Osteoblast (primary cell): ENCODE measurements at regions not wholly inside any gene's neighbourhood (a gene's known extent, or its start where the extent isn't known, plus 50 kb on each side); places are given as distances from the start of the nearest gene placed in this dataset.

Source experiments
- DNase-seq: peaks from one replicate; pipeline ENCODE4 v3.0.0; 2011; ENCODE audit warnings: low spot score, mixed read lengths; ENCODE audit not compliant: insufficient read length; ENCODE audit errors: missing footprints
- H2AFZ ChIP-seq: 2 replicates; pipeline ENCODE4 v1.6.0; 2011; ENCODE audit warnings: mild to moderate bottlenecking, low read length
- H3K27ac ChIP-seq: 2 replicates; pipeline ENCODE4 v1.5.1; 2011; ENCODE audit warnings: mild to moderate bottlenecking, low read depth, low read length, moderate library complexity
- H3K27me3 ChIP-seq: 2 replicates; pipeline ENCODE4 v1.6.0; 2012; ENCODE audit warnings: mild to moderate bottlenecking, control low read depth, inconsistent platforms, low read length, moderate library complexity; ENCODE audit not compliant: insufficient read depth
- H3K36me3 ChIP-seq: 2 replicates; pipeline ENCODE4 v1.5.1; 2011; ENCODE audit warnings: mild to moderate bottlenecking, low read length, control low read depth, moderate library complexity; ENCODE audit not compliant: insufficient read depth
- H3K4me1 ChIP-seq: 2 replicates; pipeline ENCODE4 v1.5.1; 2011; ENCODE audit warnings: mild to moderate bottlenecking, low read length, control low read depth, moderate library complexity; ENCODE audit not compliant: insufficient read depth
- H3K4me2 ChIP-seq: 2 replicates; pipeline ENCODE4 v1.6.0; 2011; ENCODE audit warnings: mild to moderate bottlenecking, low read length; ENCODE audit not compliant: insufficient read depth
- H3K4me3 ChIP-seq: fragments of 200-600 bp; sonication (generic); 3 replicates; pipeline ENCODE4 v1.5.1; 2012; ENCODE audit warnings: mild to moderate bottlenecking, low read length, inconsistent platforms; ENCODE audit not compliant: insufficient read depth
- H3K79me2 ChIP-seq: 2 replicates; pipeline ENCODE4 v1.6.0; 2012; ENCODE audit warnings: mild to moderate bottlenecking, low read length, control low read depth, inconsistent platforms; ENCODE audit not compliant: insufficient read depth
- H3K9me3 ChIP-seq: 2 replicates; pipeline ENCODE4 v1.5.1; 2011; ENCODE audit warnings: low read depth, low read length, control low read depth
- H4K20me1 ChIP-seq: 2 replicates; pipeline ENCODE4 v1.6.0; 2012; ENCODE audit warnings: mild to moderate bottlenecking, low read length, control low read depth; ENCODE audit not compliant: insufficient read depth
- CTCF ChIP-seq: IDR thresholded peaks from 2 replicates; pipeline ENCODE4 v1.5.1; 2011; ENCODE audit warnings: mild to moderate bottlenecking, low read depth, low read length, moderate library complexity; ENCODE audit errors: extremely low read depth

GRCh38 chr1:186747661-186748060 lies 67.4 kb upstream of the PTGS2 start:
- Histone ChIP-seq H3K4me2 (no peak overlapping the region), H3K79me2 (no peaks in the 10 kb centered on the region), H3K27me3 (no peaks in the 10 kb centered on the region), H3K27ac (no peak overlapping the region), H3K36me3 (no peaks in the 10 kb centered on the region), H3K9me3 (peaks cover 6% of the 10 kb centered on the region), H3K4me1 (no peaks in the 10 kb centered on the region), H2AFZ (no peak overlapping the region), H3K4me3 (no peak overlapping the region), H4K20me1 (no peaks in the 10 kb centered on the region)
- no peak for DNase-seq
- no peak for TF ChIP-seq CTCF

- Histone ChIP-seq H2AFZ (no peak overlapping the region), H3K4me3 (no peak overlapping the region)
- DNase-seq, result no peak
Observed at GRCh38 chr1:186745531-186746146, 65.4 kb upstream of the PTGS2 start.

GRCh38 chr1:186741640-186742039 lies 61.4 kb upstream of the PTGS2 start:
- no peak for DNase-seq
- Histone ChIP-seq H3K27me3 (no peaks in the 10 kb centered on the region), H3K36me3 (no peaks in the 10 kb centered on the region), H2AFZ (no peak overlapping the region), H4K20me1 (no peaks in the 10 kb centered on the region), H3K4me2 (no peak overlapping the region), H3K4me3 (no peak overlapping the region), H3K4me1 (no peaks in the 10 kb centered on the region), H3K79me2 (no peaks in the 10 kb centered on the region), H3K9me3 (no peaks in the 10 kb centered on the region), H3K27ac (no peak overlapping the region)
- no peak for TF ChIP-seq CTCF

More at GRCh38 chr1:186745531-186746146, 65.4 kb upstream of the PTGS2 start:
- no peak for TF ChIP-seq CTCF
- Histone ChIP-seq H4K20me1 (no peaks in the 10 kb centered on the region), H3K4me2 (no peak overlapping the region), H3K27me3 (no peaks in the 10 kb centered on the region), H3K4me1 (no peaks in the 10 kb centered on the region), H3K36me3 (no peaks in the 10 kb centered on the region), H3K79me2 (no peaks in the 10 kb centered on the region), H3K9me3 (peaks cover 6% of the 10 kb centered on the region), H3K27ac (no peak overlapping the region)

- no peak overlapping the region for H2AFZ ChIP-seq
- H3K4me1 ChIP-seq, result no peaks in the 10 kb centered on the region
- TF ChIP-seq CTCF, result no peak
- DNase-seq, result no peak
- H3K36me3 ChIP-seq, result no peaks in the 10 kb centered on the region
- no peaks in the 10 kb centered on the region for H3K27me3 ChIP-seq
- no peaks in the 10 kb centered on the region for H3K9me3 ChIP-seq
- no peaks in the 10 kb centered on the region for H3K79me2 ChIP-seq
- H3K27ac ChIP-seq, result no peak overlapping the region
- H3K4me3 ChIP-seq, result no peak overlapping the region
- no peak overlapping the region for H3K4me2 ChIP-seq
- H4K20me1 ChIP-seq, result no peaks in the 10 kb centered on the region
Observed at GRCh38 chr1:186740324-186740723, 60.1 kb upstream of the PTGS2 start.
